ENCODE measurements at regions not wholly inside any gene's neighbourhood (a gene's known extent, or its start where the extent isn't known, plus 50 kb on each side); places are given as distances from the start of the nearest gene placed in this dataset.

GRCh38 chr15:29635513-29636098 is 186.7 kb downstream of the TJP1 start:
- Mint-ChIP-seq H3K4me3 (no peak overlapping the region), H3K4me1 (no peaks in the 10 kb centered on the region), H3K9me3 (peaks cover 0 to 4% (median 0%) of the 10 kb centered on the region in 8 donors), H3K27ac (no peak overlapping the region), H3K36me3 (no peaks in the 10 kb centered on the region), H3K27me3 (peaks cover 0 to 9% of the 10 kb centered on the region in 2 donors)
- intact Hi-C loops (cut with micrococcal nuclease) = no loop called here
- no peaks in the 10 kb centered on the region for H3K9me3 ChIP-seq (ENCODE audit: control insufficient read depth in 1 of 2, low read length in 2 of 2)
- no peak overlapping the region for H3K4me3 ChIP-seq (ENCODE audit: low read length in 2 of 2)
- DNase-seq = no peak
- no peaks in the 10 kb centered on the region for H3K36me3 ChIP-seq (ENCODE audit: insufficient read depth, low read length)
- ChIA-PET CTCF (ENCODE audit: partially characterized antibody) (no interaction called here), POLR2A (ENCODE audit: partially characterized antibody) (no interaction called here)
- H3K27ac ChIP-seq (ENCODE audit: low read depth, low read length) = no peak overlapping the region
- H3K27me3 ChIP-seq (ENCODE audit: insufficient read depth, low read length) = no peaks in the 10 kb centered on the region
- H3K4me1 ChIP-seq (ENCODE audit: insufficient read depth, low read length) = no peaks in the 10 kb centered on the region

GRCh38 chr15:29633971-29634370 is 188.3 kb downstream of the TJP1 start:
- Mint-ChIP-seq H3K27ac (no peak overlapping the region), H3K36me3 (no peaks in the 10 kb centered on the region), H3K4me1 (no peaks in the 10 kb centered on the region), H3K4me3 (no peak overlapping the region), H3K27me3 (peaks cover 0 to 6% of the 10 kb centered on the region in 2 donors), H3K9me3 (peaks cover 0 to 2% (median 0%) of the 10 kb centered on the region in 8 donors)
- H3K27me3 ChIP-seq (ENCODE audit: insufficient read depth, low read length) = no peaks in the 10 kb centered on the region
- DNase-seq = no peak
- intact Hi-C loops (cut with micrococcal nuclease) = no loop called here
- ChIA-PET POLR2A (ENCODE audit: partially characterized antibody) (no interaction called here), CTCF (ENCODE audit: partially characterized antibody) (no interaction called here)
- no peaks in the 10 kb centered on the region for H3K36me3 ChIP-seq (ENCODE audit: insufficient read depth, low read length)
- H3K4me1 ChIP-seq (ENCODE audit: insufficient read depth, low read length) = no peaks in the 10 kb centered on the region
- no peak overlapping the region for H3K4me3 ChIP-seq (ENCODE audit: low read length in 2 of 2)
- no peaks in the 10 kb centered on the region for H3K9me3 ChIP-seq (ENCODE audit: control insufficient read depth in 1 of 2, low read length in 2 of 2)
- no peak overlapping the region for H3K27ac ChIP-seq (ENCODE audit: low read depth, low read length)

GRCh38 chr15:29632671-29633406 is 189.4 kb downstream of the TJP1 start:
- Histone ChIP-seq H3K4me1 (ENCODE audit: insufficient read depth, low read length) (no peaks in the 10 kb centered on the region), H3K27me3 (ENCODE audit: insufficient read depth, low read length) (no peaks in the 10 kb centered on the region), H3K4me3 (ENCODE audit: low read length in 2 of 2) (no peak overlapping the region), H3K27ac (ENCODE audit: low read depth, low read length) (no peak overlapping the region), H3K36me3 (ENCODE audit: insufficient read depth, low read length) (no peaks in the 10 kb centered on the region), H3K9me3 (ENCODE audit: control insufficient read depth in 1 of 2, low read length in 2 of 2) (no peaks in the 10 kb centered on the region)
- ChIA-PET POLR2A (ENCODE audit: partially characterized antibody) (no interaction called here), CTCF (ENCODE audit: partially characterized antibody) (no interaction called here)
- H3K4me1 Mint-ChIP-seq = no peaks in the 10 kb centered on the region
- DNase-seq = no peak
- H3K36me3 Mint-ChIP-seq = no peaks in the 10 kb centered on the region
- H3K27ac Mint-ChIP-seq = no peak overlapping the region
- H3K9me3 Mint-ChIP-seq = peaks cover 0 to 2% (median 0%) of the 10 kb centered on the region in 8 donors
- intact Hi-C loops (cut with micrococcal nuclease) = no loop called here
- peaks cover 0 to 8% of the 10 kb centered on the region in 2 donors for H3K27me3 Mint-ChIP-seq
- no peak overlapping the region for H3K4me3 Mint-ChIP-seq

- H3K36me3 ChIP-seq (ENCODE audit: insufficient read depth, low read length) = no peaks in the 10 kb centered on the region
- intact Hi-C loops (cut with micrococcal nuclease) = no loop called here
- H3K9me3 Mint-ChIP-seq = peaks cover 0 to 3% (median under 1%) of the 10 kb centered on the region in 8 donors
- ChIA-PET CTCF (ENCODE audit: partially characterized antibody) (no interaction called here), POLR2A (ENCODE audit: partially characterized antibody) (no interaction called here)
- no peaks in the 10 kb centered on the region for H3K36me3 Mint-ChIP-seq
- no peaks in the 10 kb centered on the region for H3K9me3 ChIP-seq (ENCODE audit: control insufficient read depth in 1 of 2, low read length in 2 of 2)
- no peak overlapping the region for H3K4me3 ChIP-seq (ENCODE audit: low read length in 2 of 2)
- no peak overlapping the region for H3K27ac ChIP-seq (ENCODE audit: low read depth, low read length)
- H3K4me3 Mint-ChIP-seq = no peak overlapping the region
- DNase-seq = no peak
- peaks cover 0 to 6% of the 10 kb centered on the region in 2 donors for H3K27me3 Mint-ChIP-seq
- no peak overlapping the region for H3K27ac Mint-ChIP-seq
- H3K27me3 ChIP-seq (ENCODE audit: insufficient read depth, low read length) = no peaks in the 10 kb centered on the region
- H3K4me1 Mint-ChIP-seq = no peaks in the 10 kb centered on the region
- H3K4me1 ChIP-seq (ENCODE audit: insufficient read depth, low read length) = no peaks in the 10 kb centered on the region
These were observed 190.9 kb downstream of the TJP1 start for GRCh38 chr15:29631076-29632070.

- Histone ChIP-seq H3K27me3 (ENCODE audit: insufficient read depth, low read length) (no peaks in the 10 kb centered on the region), H3K9me3 (ENCODE audit: control insufficient read depth in 1 of 2, low read length in 2 of 2) (no peaks in the 10 kb centered on the region), H3K36me3 (ENCODE audit: insufficient read depth, low read length) (no peaks in the 10 kb centered on the region), H3K4me1 (ENCODE audit: insufficient read depth, low read length) (no peaks in the 10 kb centered on the region), H3K4me3 (ENCODE audit: low read length in 2 of 2) (no peak overlapping the region), H3K27ac (ENCODE audit: low read depth, low read length) (no peak overlapping the region)
- H3K9me3 Mint-ChIP-seq = peaks cover 0 to 6% (median 3%) of the 10 kb centered on the region in 8 donors
- H3K4me3 Mint-ChIP-seq = no peak overlapping the region
- peaks cover 0 to 2% of the 10 kb centered on the region in 2 donors for H3K27me3 Mint-ChIP-seq
- ChIA-PET POLR2A (ENCODE audit: partially characterized antibody) (no interaction called here), CTCF (ENCODE audit: partially characterized antibody) (no interaction called here)
- DNase-seq = no peak
- H3K27ac Mint-ChIP-seq = no peak overlapping the region
- intact Hi-C loops (cut with micrococcal nuclease) = no loop called here
- H3K4me1 Mint-ChIP-seq = no peaks in the 10 kb centered on the region
- no peaks in the 10 kb centered on the region for H3K36me3 Mint-ChIP-seq
These were observed 198.0 kb downstream of the TJP1 start for GRCh38 chr15:29624271-29624670.

- H3K4me1 Mint-ChIP-seq = no peaks in the 10 kb centered on the region
- no peaks in the 10 kb centered on the region for H3K27me3 Mint-ChIP-seq
- H3K4me1 ChIP-seq (ENCODE audit: insufficient read depth, low read length) = no peaks in the 10 kb centered on the region
- H3K36me3 Mint-ChIP-seq = no peaks in the 10 kb centered on the region
- H3K27me3 ChIP-seq (ENCODE audit: insufficient read depth, low read length) = no peaks in the 10 kb centered on the region
- no peaks in the 10 kb centered on the region for H3K9me3 ChIP-seq (ENCODE audit: control insufficient read depth in 1 of 2, low read length in 2 of 2)
- no peak overlapping the region for H3K4me3 Mint-ChIP-seq
- CTCF ChIA-PET (ENCODE audit: partially characterized antibody) = no interaction called here
- no peaks in the 10 kb centered on the region for H3K36me3 ChIP-seq (ENCODE audit: insufficient read depth, low read length)
- no peak overlapping the region for H3K27ac Mint-ChIP-seq
- H3K27ac ChIP-seq (ENCODE audit: low read depth, low read length) = no peak overlapping the region
- intact Hi-C loops (cut with micrococcal nuclease) = no loop called here
- no peak for DNase-seq
- POLR2A ChIA-PET (ENCODE audit: partially characterized antibody) = no interaction called here
- peaks cover 0 to 6% (median 3%) of the 10 kb centered on the region in 8 donors for H3K9me3 Mint-ChIP-seq
- no peak overlapping the region for H3K4me3 ChIP-seq (ENCODE audit: low read length in 2 of 2)
These were observed 199.1 kb downstream of the TJP1 start for GRCh38 chr15:29623116-29623639.

GRCh38 chr15:29622637-29623036 is 199.6 kb downstream of the TJP1 start:
- Mint-ChIP-seq H3K4me1 (no peaks in the 10 kb centered on the region), H3K27me3 (peaks cover 0 to 1% of the 10 kb centered on the region in 2 donors), H3K27ac (no peak overlapping the region), H3K4me3 (no peak overlapping the region), H3K9me3 (peaks cover 0 to 6% (median 3%) of the 10 kb centered on the region in 8 donors), H3K36me3 (no peaks in the 10 kb centered on the region)
- no peaks in the 10 kb centered on the region for H3K27me3 ChIP-seq (ENCODE audit: insufficient read depth, low read length)
- H3K27ac ChIP-seq (ENCODE audit: low read depth, low read length) = no peak overlapping the region
- H3K36me3 ChIP-seq (ENCODE audit: insufficient read depth, low read length) = no peaks in the 10 kb centered on the region
- intact Hi-C loops (cut with micrococcal nuclease) = no loop called here
- POLR2A ChIA-PET (ENCODE audit: partially characterized antibody) = no interaction called here
- no peaks in the 10 kb centered on the region for H3K9me3 ChIP-seq (ENCODE audit: control insufficient read depth in 1 of 2, low read length in 2 of 2)
- CTCF ChIA-PET (ENCODE audit: partially characterized antibody) = no interaction called here
- H3K4me1 ChIP-seq (ENCODE audit: insufficient read depth, low read length) = no peaks in the 10 kb centered on the region
- H3K4me3 ChIP-seq (ENCODE audit: low read length in 2 of 2) = no peak overlapping the region
- no peak for DNase-seq

Data from CD4-positive, alpha-beta memory T cell (primary cell).